Testis (tissue), 2 donors: ENCODE measurements at regions not wholly inside any gene's neighbourhood (a gene's known extent, or its start where the extent isn't known, plus 50 kb on each side); places are given as distances from the start of the nearest gene placed in this dataset.

Experiments used
- POLR2A ChIP-seq: fragments of 450-650 bp; IDR thresholded peaks from one replicate; pipeline ENCODE4 v1.6.1; 2017; ENCODE audit warnings: antibody characterized with exemption, mild to moderate bottlenecking, moderate library complexity
- TF ChIP-seq, protein P1 (sequence below), 3 experiments: fragments of 450-650 bp in 2 of 3; fragments of 200-600 bp in 1 of 3; sonication (generic) in 1 of 3; IDR thresholded peaks; one replicate each; pipeline ENCODE4 v1.5.1; 2016 to 2019; ENCODE audit warnings: antibody characterized with exemption in 3 of 3, mild to moderate bottlenecking in 2 of 3, moderate library complexity in 1 of 3

DNA sequence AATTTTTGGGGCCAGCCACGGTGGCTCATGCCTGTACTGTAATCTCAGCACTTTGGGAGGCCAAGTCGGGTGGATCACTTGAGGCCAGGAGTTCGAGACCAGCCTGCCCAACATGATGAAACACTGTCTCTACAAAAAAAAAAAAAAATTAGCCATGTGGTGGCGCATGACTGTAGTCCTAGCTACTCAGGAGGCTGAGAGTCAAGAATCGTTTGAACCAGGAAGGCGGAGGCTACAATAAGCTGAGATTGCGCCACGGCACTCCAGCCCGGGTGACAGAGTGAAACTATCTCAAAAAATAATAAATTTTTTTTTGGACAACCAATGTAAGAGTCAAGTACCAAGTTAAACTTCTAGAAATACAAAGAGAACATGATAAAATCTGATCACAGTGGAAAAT is 164.6 kb downstream of the AVL9 start:
- TF ChIP-seq, protein P1, sequence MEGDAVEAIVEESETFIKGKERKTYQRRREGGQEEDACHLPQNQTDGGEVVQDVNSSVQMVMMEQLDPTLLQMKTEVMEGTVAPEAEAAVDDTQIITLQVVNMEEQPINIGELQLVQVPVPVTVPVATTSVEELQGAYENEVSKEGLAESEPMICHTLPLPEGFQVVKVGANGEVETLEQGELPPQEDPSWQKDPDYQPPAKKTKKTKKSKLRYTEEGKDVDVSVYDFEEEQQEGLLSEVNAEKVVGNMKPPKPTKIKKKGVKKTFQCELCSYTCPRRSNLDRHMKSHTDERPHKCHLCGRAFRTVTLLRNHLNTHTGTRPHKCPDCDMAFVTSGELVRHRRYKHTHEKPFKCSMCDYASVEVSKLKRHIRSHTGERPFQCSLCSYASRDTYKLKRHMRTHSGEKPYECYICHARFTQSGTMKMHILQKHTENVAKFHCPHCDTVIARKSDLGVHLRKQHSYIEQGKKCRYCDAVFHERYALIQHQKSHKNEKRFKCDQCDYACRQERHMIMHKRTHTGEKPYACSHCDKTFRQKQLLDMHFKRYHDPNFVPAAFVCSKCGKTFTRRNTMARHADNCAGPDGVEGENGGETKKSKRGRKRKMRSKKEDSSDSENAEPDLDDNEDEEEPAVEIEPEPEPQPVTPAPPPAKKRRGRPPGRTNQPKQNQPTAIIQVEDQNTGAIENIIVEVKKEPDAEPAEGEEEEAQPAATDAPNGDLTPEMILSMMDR (IDR thresholded peaks at IDR 0.05), result no peak
- no peak for TF ChIP-seq POLR2A
